ENCODE measurements at regions not wholly inside any gene's neighbourhood (a gene's known extent, or its start where the extent isn't known, plus 50 kb on each side); places are given as distances from the start of the nearest gene placed in this dataset.
"Not testable (repeated sequence)": the region's sequence is repeated elsewhere in the genome, so short reads cannot be mapped to it uniquely, and the experiment has no call there.

DNA sequence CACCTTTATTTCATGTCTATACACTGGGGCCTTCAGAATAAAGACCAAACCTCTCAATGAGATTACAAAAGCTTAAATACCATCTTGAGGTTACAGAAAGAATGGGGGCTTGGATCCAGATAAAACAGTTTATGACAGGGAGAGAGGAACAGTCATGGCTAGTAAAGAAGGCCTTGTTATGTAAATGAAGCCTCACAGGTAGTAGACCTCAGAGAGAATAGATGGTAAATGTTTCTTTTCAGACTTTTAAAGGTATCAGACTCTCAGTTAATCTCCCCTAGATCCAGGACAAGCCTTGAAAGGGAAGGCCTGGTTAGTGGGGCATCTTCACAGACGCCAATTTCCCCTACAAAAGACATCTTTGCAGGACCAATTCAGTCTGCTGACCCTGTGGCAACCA, 1325.6 kb downstream of the HACE1 start:
- H3K27ac ChIP-seq: no peak overlapping the region

DNA sequence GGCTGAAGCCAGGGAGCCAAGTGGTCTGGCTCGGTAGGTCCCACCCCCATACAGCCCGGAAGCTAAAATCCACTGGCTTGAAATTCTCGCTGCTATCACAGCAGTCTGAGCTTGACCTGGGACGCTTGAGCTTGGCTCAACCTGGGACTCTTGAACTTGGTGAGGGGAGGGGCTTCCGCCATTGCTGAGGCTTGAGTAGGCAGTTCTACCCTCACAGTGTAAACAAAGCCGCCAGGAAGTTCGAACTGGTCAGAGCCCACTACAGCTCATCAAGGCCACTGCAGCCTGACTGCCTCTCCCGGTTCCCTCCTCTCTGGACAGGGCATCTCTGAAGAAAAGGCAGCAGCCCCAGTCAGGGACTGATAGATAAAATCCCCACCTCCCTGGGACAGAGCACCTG, 1337.7 kb downstream of the HACE1 start:
- Histone ChIP-seq H3K36me3 (no peaks in the 10 kb centered on the region), H3K27me3 (no peaks in the 10 kb centered on the region), H3K9me3 (replicated peaks in 1 of 11) (peaks cover 0 to 7% (median 0%) of the 10 kb centered on the region in 11 experiments; a peak in 1 of 22 replicates), H3K27ac (no peak overlapping the region), H3K4me1 (no peaks in the 10 kb centered on the region), H4K20me1 (no peaks in the 10 kb centered on the region), H3K4me3 (no peak overlapping the region), H3K9ac (no peak overlapping the region), H3K4me2 (no peak overlapping the region)
- TF ChIP-seq Cebpa-rat (IDR thresholded peaks at IDR 0.05): no peak

More for the DNA sequence above, 1325.6 kb downstream of the HACE1 start:
- no peak overlapping the region for H3K4me2 ChIP-seq
- no peaks in the 10 kb centered on the region for H3K4me1 ChIP-seq
- H3K9me3 ChIP-seq (replicated peaks in 1 of 11): no peaks in the 10 kb centered on the region
- H4K20me1 ChIP-seq: no peaks in the 10 kb centered on the region
- H3K4me3 ChIP-seq: no peak overlapping the region
- TF ChIP-seq Cebpa-rat (IDR thresholded peaks at IDR 0.05): no peak
- no peaks in the 10 kb centered on the region for H3K36me3 ChIP-seq
- no peaks in the 10 kb centered on the region for H3K27me3 ChIP-seq
- H3K9ac ChIP-seq: no peak overlapping the region

DNA sequence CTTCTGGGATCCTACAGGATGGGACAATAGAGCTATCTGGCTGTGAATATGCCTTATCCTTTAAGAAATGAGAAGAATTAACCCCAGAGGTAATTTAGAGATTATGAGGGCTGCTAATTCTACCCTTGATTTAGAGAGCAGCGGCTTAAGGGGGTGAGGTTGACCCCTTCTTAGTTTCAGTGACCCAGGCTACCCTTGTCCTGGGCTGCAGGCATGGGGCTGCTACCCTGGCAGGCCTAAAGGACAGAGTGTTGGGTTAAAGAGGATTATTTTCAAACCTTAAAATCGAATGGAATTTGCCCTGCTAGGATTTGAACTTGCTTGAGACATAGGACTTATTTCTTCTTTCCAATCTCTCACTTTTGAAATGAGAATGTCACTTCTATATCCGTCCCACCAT, 1343.4 kb downstream of the HACE1 start:
- TF ChIP-seq Cebpa-rat (IDR thresholded peaks at IDR 0.05): no peak
- H3K9me3 ChIP-seq (replicated peaks in 1 of 11): no peaks in the 10 kb centered on the region
- no peak overlapping the region for H3K4me2 ChIP-seq
- H3K36me3 ChIP-seq: no peaks in the 10 kb centered on the region
- H3K4me1 ChIP-seq: no peaks in the 10 kb centered on the region
- no peak overlapping the region for H3K9ac ChIP-seq
- no peaks in the 10 kb centered on the region for H4K20me1 ChIP-seq
- no peak overlapping the region for H3K27ac ChIP-seq
- no peak overlapping the region for H3K4me3 ChIP-seq
- no peaks in the 10 kb centered on the region for H3K27me3 ChIP-seq

DNA sequence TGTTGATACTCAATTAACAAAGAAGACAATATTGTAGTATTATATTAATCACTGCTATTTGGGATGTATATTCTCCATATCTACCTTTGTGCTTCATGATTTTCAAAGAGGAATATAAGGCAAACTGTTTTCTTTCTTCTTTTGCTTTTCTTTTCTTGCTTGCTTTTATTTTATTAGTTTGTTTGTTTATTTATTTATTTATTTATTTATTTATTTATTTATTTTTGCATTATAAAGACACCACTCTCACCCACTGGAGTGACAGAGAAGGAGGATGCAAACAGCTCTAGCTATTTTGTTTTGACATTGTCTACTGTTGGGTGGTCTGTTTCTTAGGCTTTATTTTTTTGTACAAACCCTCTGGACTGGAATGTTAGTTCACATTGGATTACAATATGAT, 1352.7 kb downstream of the HACE1 start:
- H3K27me3 ChIP-seq: no peaks in the 10 kb centered on the region

DNA sequence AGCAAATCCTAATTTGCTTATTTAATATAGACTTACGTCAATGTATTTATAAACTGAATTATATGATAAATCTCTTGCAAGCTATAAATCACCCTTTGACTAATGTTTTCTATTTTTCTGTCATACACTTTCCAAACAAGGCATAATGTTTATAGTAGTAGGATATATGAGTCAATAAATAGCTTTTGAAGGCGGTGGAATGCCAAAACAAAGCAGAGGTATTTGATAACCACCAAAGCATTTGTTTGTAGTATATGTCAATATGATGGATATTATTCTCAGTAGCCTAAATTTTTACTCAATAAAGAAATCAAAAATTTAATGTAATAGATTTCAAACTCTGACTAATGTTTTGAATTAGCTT, 1354.6 kb downstream of the HACE1 start:
- Histone ChIP-seq H3K27me3 (no peaks in the 10 kb centered on the region), H3K4me1 (no peaks in the 10 kb centered on the region), H4K20me1 (no peaks in the 10 kb centered on the region), H3K4me3 (no peak overlapping the region), H3K4me2 (no peak overlapping the region), H3K9ac (no peak overlapping the region), H3K9me3 (replicated peaks in 1 of 11) (no peaks in the 10 kb centered on the region), H3K36me3 (no peaks in the 10 kb centered on the region), H3K27ac (no peak overlapping the region)
- TF ChIP-seq Cebpa-rat (IDR thresholded peaks at IDR 0.05): no peak

More for the DNA sequence above, 1352.7 kb downstream of the HACE1 start:
- Histone ChIP-seq H3K36me3 (no peaks in the 10 kb centered on the region), H3K9ac (no peak overlapping the region), H3K27ac (no peak overlapping the region), H3K4me1 (no peaks in the 10 kb centered on the region), H4K20me1 (no peaks in the 10 kb centered on the region), H3K4me3 (no peak overlapping the region), H3K9me3 (replicated peaks in 1 of 11) (no peaks in the 10 kb centered on the region), H3K4me2 (no peak overlapping the region)
- TF ChIP-seq Cebpa-rat (IDR thresholded peaks at IDR 0.05): no peak

DNA sequence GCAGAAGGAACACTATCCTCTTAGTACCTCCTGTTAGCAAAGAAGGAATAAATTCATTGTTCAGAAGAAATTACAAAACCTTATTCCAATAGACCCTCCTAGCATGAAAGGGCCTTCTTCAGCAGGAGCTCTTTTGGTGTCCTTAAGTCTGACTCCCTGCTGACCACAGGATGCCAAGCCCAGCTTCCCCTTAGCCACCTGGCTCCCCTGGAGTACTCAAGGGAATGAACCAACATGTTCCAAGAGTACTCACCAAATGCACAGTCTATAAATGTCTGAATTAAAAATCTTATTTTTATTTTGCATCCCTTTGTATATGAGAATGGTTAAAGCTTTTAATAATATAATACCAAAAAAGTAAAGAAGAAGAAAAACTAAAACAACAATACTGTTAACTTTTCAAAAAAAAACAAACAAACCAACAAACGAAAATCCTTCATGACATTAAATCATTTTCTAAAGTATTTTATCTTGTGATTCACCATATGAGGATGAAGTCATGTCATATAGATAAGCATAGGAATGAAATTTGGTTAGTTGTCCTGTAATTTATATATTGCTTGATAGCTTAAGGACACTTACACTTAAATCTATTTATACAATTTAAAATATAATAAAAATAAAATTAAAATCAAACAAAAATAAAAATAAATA, 1355.1 kb downstream of the HACE1 start:
- H3K27me3 ChIP-seq: no peaks in the 10 kb centered on the region
- H3K4me1 ChIP-seq: no peaks in the 10 kb centered on the region

DNA sequence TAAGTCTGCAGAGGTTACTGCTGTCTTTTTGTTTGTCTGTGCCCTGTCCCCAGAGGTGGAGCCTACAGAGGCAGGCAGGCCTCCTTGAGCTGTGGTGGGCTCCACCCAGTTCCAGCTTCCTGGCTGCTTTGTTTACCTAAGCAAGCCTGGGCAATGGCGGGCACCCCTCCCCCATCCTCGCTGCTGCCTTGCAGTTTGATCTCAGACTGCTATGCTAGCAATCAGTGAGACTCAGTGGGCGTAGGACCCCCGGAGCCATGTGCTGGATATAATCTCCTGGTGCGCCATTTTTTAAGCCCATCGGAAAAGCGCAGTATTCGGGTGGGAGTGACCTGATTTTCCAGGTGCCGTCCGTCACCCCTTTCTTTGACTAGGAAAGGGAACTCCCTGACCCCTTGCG, 1363.1 kb downstream of the HACE1 start:
- H4K20me1 ChIP-seq; H3K4me2 ChIP-seq; H3K9me3 ChIP-seq (replicated peaks in 1 of 11); H3K4me3 ChIP-seq; H3K9ac ChIP-seq; H3K27me3 ChIP-seq; H3K4me1 ChIP-seq; H3K27ac ChIP-seq; H3K36me3 ChIP-seq: not testable (repeated sequence)

More for the DNA sequence above, 1355.1 kb downstream of the HACE1 start:
- Histone ChIP-seq H3K4me2 (no peak overlapping the region), H3K9me3 (replicated peaks in 1 of 11) (no peaks in the 10 kb centered on the region), H3K27ac (no peak overlapping the region), H3K36me3 (no peaks in the 10 kb centered on the region), H4K20me1 (no peaks in the 10 kb centered on the region), H3K4me3 (no peak overlapping the region), H3K9ac (no peak overlapping the region)
- no peak for TF ChIP-seq Cebpa-rat (IDR thresholded peaks at IDR 0.05)

DNA sequence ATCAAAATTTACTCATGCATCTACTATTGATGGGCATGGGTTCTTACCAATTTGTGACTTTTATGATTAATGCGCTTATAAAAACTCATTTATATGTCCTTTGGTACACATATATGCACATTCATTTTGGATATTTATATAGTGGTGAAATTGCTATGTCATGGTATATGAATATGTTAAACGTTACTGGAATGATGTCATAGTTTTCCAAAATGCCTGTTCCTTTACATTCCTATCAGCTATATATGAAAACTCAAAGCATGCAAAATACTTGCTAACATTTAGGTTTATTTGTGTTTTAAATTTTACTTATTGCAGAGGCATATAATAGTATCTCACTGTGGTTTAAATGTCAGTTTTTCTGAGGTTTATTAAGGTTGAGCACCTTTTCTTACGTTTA, 1403.1 kb downstream of the HACE1 start:
- H3K4me1 ChIP-seq: no peaks in the 10 kb centered on the region
- H3K27me3 ChIP-seq: no peaks in the 10 kb centered on the region
- no peak for TF ChIP-seq Cebpa-rat (IDR thresholded peaks at IDR 0.05)
- H4K20me1 ChIP-seq: no peaks in the 10 kb centered on the region
- no peaks in the 10 kb centered on the region for H3K36me3 ChIP-seq
- H3K27ac ChIP-seq: no peak overlapping the region
- no peak overlapping the region for H3K4me2 ChIP-seq
- no peaks in the 10 kb centered on the region for H3K9me3 ChIP-seq (replicated peaks in 1 of 11)
- no peak overlapping the region for H3K9ac ChIP-seq
- H3K4me3 ChIP-seq: no peak overlapping the region

DNA sequence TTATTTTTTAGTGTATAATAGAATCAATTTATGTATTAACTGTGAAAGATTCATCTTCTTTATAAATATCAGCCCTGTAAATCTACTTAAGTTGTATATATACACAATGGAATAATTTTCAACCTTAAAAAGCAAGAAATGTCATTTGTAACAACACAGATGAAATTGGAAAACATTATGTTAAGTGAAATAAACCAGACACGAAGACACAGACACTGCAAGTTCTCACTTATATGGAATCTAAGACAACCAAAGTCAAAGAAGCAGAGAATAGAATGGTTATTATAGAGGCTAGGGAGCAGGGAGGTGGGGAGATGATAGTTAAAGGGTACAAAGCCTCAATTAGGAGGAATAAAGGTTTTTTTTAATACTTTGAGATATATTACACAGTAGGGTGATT, 1404.4 kb downstream of the HACE1 start:
- Histone ChIP-seq H3K27me3 (no peaks in the 10 kb centered on the region), H3K4me1 (no peaks in the 10 kb centered on the region), H4K20me1 (no peaks in the 10 kb centered on the region), H3K9ac (no peak overlapping the region), H3K9me3 (replicated peaks in 1 of 11) (no peaks in the 10 kb centered on the region), H3K4me2 (no peak overlapping the region), H3K4me3 (no peak overlapping the region), H3K27ac (no peak overlapping the region), H3K36me3 (no peaks in the 10 kb centered on the region)
- TF ChIP-seq Cebpa-rat (IDR thresholded peaks at IDR 0.05): no peak

DNA sequence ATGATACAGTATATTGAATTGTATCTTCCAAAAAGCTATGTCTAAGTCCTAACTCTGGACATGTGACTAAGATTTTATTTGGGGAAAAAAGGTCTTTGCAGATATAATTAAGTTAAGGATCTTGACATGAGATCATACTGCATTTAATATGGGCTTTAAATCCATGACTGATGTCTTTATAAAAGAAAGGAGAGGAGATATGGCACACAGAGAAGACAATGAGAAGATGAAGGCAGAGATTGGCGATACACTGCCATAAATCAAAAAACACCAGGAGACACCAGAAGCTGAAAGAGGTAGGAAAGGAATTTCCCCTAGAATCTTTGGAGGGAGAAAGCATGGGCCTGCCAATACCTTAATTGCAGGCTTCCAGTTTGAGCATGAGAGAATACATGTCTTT, 1450.2 kb downstream of the HACE1 start:
- Histone ChIP-seq H4K20me1 (no peaks in the 10 kb centered on the region), H3K4me3 (no peak overlapping the region), H3K4me1 (no peaks in the 10 kb centered on the region), H3K9ac (no peak overlapping the region), H3K4me2 (no peak overlapping the region), H3K36me3 (no peaks in the 10 kb centered on the region), H3K27ac (no peak overlapping the region), H3K27me3 (no peaks in the 10 kb centered on the region), H3K9me3 (replicated peaks in 1 of 11) (no peaks in the 10 kb centered on the region)
- TF ChIP-seq Cebpa-rat (IDR thresholded peaks at IDR 0.05): no peak

All from BLaER1 treated with 17β-estradiol and CSF1 and Interleukin-3, amounts not matched to agents 10 nM and 100 nM (cell line).